OCI-LY3 (cell line): ENCODE measurements at regions not wholly inside any gene's neighbourhood (a gene's known extent, or its start where the extent isn't known, plus 50 kb on each side); places are given as distances from the start of the nearest gene placed in this dataset.

Experiments
- H2AFZ ChIP-seq: fragments of 200-600, 300-600 bp; shearing (Covaris generic); 2 replicates; pipeline ENCODE4 v1.6.0; 2014; ENCODE audit warnings: antibody characterized with exemption, low read depth, low read length
- H3K27ac ChIP-seq: fragments of 200-600, 300-600 bp; sonication (generic); 2 replicates; pipeline ENCODE4 v1.5.1; 2014; ENCODE audit warnings: mild to moderate bottlenecking, low read length, moderate library complexity, mixed read lengths
- H3K27me3 ChIP-seq: fragments of 200-600, 300-600 bp; sonication (generic); 2 replicates; pipeline ENCODE4 v1.6.1; 2014; ENCODE audit warnings: low read depth, low read length, mixed read lengths
- H3K36me3 ChIP-seq: fragments of 200-600, 300-600 bp; sonication (generic); replicated peaks from 2 replicates; pipeline ENCODE3; 2014; ENCODE audit warnings: low read depth, low read length, mixed read lengths
- H3K4me1 ChIP-seq: fragments of 300-600, 200-600 bp; sonication (generic); 2 replicates; pipeline ENCODE4 v1.6.1; 2014; ENCODE audit warnings: low read length, mixed read lengths
- H3K4me2 ChIP-seq: fragments of 200-600, 300-600 bp; sonication (generic); 2 replicates; pipeline ENCODE4 v1.6.1; 2014; ENCODE audit warnings: low read length, mixed read lengths
- H3K4me3 ChIP-seq: fragments of 300-600, 200-600 bp; sonication (generic); 2 replicates; pipeline ENCODE4 v1.5.1; 2014; ENCODE audit warnings: antibody characterized with exemption, mild to moderate bottlenecking, low read length, moderate library complexity
- H3K79me2 ChIP-seq: fragments of 300-600, 200-600 bp; shearing (Covaris generic); 2 replicates; pipeline ENCODE4 v1.6.1; 2014; ENCODE audit warnings: mild to moderate bottlenecking, low read length, mixed read lengths
- H3K9ac ChIP-seq: fragments of 300-600, 200-600 bp; shearing (Covaris generic); 2 replicates; pipeline ENCODE4 v1.6.0; 2014; ENCODE audit warnings: mild to moderate bottlenecking, low read length, moderate library complexity
- H3K9me3 ChIP-seq: fragments of 200-600, 300-600 bp; shearing (Covaris generic); 2 replicates; pipeline ENCODE4 v1.6.1; 2014; ENCODE audit warnings: low read length, mixed read lengths; ENCODE audit not compliant: insufficient read depth
- H4K20me1 ChIP-seq: fragments of 200-600, 300-600 bp; sonication (generic); 2 replicates; pipeline ENCODE4 v1.6.1; 2016; ENCODE audit warnings: low read length, mixed read lengths; ENCODE audit not compliant: insufficient read depth
- CTCF ChIP-seq: fragments of 200-600, 300-600 bp; sonication (generic); IDR thresholded peaks from 2 replicates; pipeline ENCODE4 v1.5.1; 2014; ENCODE audit warnings: antibody characterized with exemption, low read length, low read depth
- EZH2phosphoT487 ChIP-seq: fragments of 200-600 bp; shearing (Covaris generic); IDR thresholded peaks from 2 replicates; pipeline ENCODE4 v1.6.1; 2018; ENCODE audit warnings: antibody characterized with exemption, mixed run types, low read depth

- Histone ChIP-seq H3K4me1 (no peaks in the 10 kb centered on the region), H3K4me3 (no peak overlapping the region), H2AFZ (no peak overlapping the region), H3K27ac (no peak overlapping the region), H4K20me1 (no peaks in the 10 kb centered on the region), H3K4me2 (no peak overlapping the region), H3K27me3 (no peaks in the 10 kb centered on the region), H3K79me2 (no peaks in the 10 kb centered on the region), H3K9ac (no peak overlapping the region), H3K36me3 (no peaks in the 10 kb centered on the region), H3K9me3 (no peaks in the 10 kb centered on the region)
- no peak for TF ChIP-seq EZH2phosphoT487
- TF ChIP-seq CTCF: no peak
Measured at GRCh38 chr7:81562581-81562980, 207.3 kb downstream of the HGF start.

GRCh38 chr7:81560708-81561107 is 209.1 kb downstream of the HGF start:
- TF ChIP-seq EZH2phosphoT487: no peak
- no peak for TF ChIP-seq CTCF
- no peaks in the 10 kb centered on the region for H3K9me3 ChIP-seq
- H3K4me3 ChIP-seq: no peak overlapping the region
- no peaks in the 10 kb centered on the region for H3K27me3 ChIP-seq
- no peak overlapping the region for H3K9ac ChIP-seq
- H3K27ac ChIP-seq: no peak overlapping the region
- no peaks in the 10 kb centered on the region for H3K79me2 ChIP-seq
- no peak overlapping the region for H2AFZ ChIP-seq
- H3K4me2 ChIP-seq: no peak overlapping the region
- no peaks in the 10 kb centered on the region for H3K4me1 ChIP-seq
- H3K36me3 ChIP-seq: no peaks in the 10 kb centered on the region
- H4K20me1 ChIP-seq: no peaks in the 10 kb centered on the region

- Histone ChIP-seq H3K27me3 (no peaks in the 10 kb centered on the region), H3K9ac (no peak overlapping the region), H3K9me3 (no peaks in the 10 kb centered on the region), H3K4me3 (no peak overlapping the region), H3K36me3 (no peaks in the 10 kb centered on the region), H3K4me1 (no peaks in the 10 kb centered on the region), H2AFZ (no peak overlapping the region), H3K27ac (no peak overlapping the region), H4K20me1 (no peaks in the 10 kb centered on the region), H3K4me2 (no peak overlapping the region), H3K79me2 (no peaks in the 10 kb centered on the region)
- TF ChIP-seq CTCF (no peak), EZH2phosphoT487 (no peak)
Measured at GRCh38 chr7:81549484-81550016, 220.3 kb downstream of the HGF start.

GRCh38 chr7:81534996-81535395 is 234.9 kb downstream of the HGF start:
- Histone ChIP-seq H3K27ac (no peak overlapping the region), H3K4me2 (no peak overlapping the region), H3K4me1 (no peaks in the 10 kb centered on the region), H4K20me1 (no peaks in the 10 kb centered on the region), H3K36me3 (no peaks in the 10 kb centered on the region), H3K79me2 (no peaks in the 10 kb centered on the region), H3K27me3 (no peaks in the 10 kb centered on the region), H3K9ac (no peak overlapping the region), H3K9me3 (no peaks in the 10 kb centered on the region), H3K4me3 (no peak overlapping the region), H2AFZ (no peak overlapping the region)
- TF ChIP-seq EZH2phosphoT487 (no peak), CTCF (no peak)
